Right lung (tissue), 2 donors: ENCODE measurements at regions not wholly inside any gene's neighbourhood (a gene's known extent, or its start where the extent isn't known, plus 50 kb on each side); places are given as distances from the start of the nearest gene placed in this dataset.
A peak's percentile ranks its signal among the peaks of the same experiment; 100 is the strongest.
"Not testable (repeated sequence)": the region's sequence is repeated elsewhere in the genome, so short reads cannot be mapped to it uniquely, and the experiment has no call there.

ENCODE experiments used
- DNase-seq, 2 donors: peaks; one replicate each; pipeline ENCODE4 v3.0.0-alpha.2; 2013

DNA sequence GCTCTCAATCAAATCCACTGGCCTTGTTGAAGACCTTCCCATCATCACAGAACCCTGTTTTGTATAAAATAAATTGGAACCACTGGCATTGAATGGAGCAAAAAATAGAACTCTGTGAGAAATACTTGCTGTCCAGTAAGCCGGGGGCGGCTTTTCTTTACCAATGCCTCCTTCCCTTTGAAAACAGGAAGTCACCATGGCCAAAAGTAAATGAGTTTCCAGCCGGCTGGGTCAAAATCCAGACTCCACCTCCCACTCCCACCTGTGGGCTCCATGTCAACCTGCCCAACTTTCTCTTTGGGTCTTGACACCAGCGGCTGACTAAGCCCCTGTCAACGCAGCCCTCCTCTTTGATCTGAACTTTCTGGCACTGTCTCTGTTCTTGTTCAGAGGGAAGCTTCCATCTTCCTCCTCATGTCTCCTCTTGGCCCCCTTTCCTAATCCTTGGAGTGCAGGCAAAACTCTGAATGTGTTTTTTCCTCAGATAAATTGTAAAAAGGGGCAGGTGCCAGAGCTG is 95.2 kb downstream of the TFAP2C start:
- no peak for DNase-seq

DNA sequence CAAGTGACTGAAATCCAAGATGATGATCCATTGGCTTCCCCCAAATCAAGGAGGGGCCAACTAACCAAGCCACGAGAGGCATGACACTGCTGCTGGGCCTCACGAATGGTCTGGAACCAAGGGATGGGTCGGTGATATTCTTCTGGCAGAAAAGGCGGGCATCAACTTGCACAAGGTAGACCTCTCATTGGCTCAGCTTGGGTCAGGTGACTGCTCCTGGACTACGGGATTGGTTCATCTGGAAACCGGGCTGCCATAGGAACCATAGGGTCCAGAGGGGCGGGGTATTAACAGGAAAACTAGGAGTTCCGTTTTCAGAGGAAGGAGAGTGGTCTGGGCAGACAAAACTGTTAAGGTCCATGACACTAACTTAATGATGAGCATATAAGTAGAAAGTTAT is 100.9 kb downstream of the TFAP2C start:
- DNase-seq: no peak

DNA sequence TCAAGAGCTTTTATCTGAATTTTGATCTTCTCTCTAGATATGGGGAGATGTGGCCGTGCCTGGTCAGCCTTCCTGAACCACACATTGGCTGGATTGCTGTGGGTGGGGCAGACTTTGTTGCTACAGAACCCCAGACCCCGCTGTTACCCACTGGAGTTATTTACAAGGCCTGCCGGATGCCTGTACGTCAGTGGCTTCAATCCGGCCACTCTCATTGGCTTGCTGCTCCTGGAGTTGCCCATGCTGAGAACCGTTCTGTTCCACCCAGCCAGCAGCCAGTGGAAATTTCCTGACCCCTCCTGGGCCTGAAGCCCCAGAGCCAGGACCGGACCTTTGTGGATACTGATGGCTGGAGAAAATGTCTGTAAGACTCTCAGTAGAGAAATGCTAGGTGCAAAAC is 101.9 kb downstream of the TFAP2C start:
- DNase-seq: no peak

DNA sequence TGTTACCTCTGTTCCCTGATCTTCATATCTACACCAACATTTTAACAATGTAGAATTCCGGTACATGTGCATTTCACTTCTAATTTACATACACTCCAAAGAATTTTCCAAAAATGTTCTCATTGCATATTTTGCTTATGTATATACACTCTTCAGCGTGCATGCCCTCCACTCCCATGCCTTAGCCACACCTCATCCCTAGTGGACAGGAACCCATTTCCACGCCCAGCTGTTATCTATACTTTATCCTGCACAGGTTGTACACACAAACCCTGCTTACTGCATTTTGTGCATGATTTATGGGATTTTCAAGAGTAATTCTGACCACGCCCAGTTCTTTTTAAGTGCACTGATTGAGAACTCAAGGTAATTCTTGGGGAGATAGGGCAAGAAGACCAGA is 102.4 kb downstream of the TFAP2C start:
- DNase-seq: no peak

DNA sequence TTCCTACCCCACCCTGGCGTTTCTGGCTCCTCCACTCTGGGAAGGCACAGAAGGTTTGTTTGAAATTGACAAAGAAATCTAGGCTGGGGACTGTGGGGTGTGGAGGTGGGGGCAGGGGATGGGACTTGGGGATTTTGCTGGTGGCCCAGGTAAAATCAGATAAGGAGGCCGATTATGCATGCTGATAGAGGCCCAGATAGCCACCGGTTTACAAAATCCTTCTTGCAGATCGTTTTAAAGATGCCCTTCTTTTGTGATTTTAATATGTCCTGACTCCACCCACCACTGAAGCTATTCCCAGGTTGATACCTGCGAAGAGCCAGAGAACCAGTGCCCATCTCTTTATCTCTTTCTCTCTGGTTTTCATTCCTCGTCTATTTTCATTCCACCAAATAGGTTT is 104.9 kb downstream of the TFAP2C start:
- DNase-seq: no peak

DNA sequence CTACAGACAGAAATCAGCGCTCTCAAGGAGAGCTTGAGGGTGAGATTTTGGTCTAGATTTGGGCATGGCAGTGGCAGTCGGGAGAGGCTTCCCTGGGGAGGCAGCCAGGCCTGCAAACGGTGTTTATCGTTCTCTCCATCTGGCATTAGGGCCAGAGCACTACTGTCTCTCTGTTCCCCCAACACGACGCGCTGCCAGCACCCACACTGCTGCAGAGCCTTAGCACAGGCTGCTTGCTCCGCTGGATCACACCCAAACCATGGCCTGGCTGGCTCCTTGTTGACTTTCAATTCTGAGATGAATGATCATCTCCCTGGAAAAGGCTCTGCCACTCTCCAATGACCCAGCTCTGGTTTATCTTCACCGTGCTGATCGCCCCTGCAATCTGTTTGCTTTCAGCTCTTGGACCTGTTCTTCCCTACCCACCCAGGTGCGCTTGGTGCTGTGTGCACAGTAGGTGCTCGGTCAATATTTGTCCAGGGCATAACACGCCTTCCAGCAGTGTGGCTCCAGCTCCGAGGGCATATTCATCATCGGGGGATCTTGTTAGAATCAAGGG is 106.1 kb downstream of the TFAP2C start:
- no peak for DNase-seq

DNA sequence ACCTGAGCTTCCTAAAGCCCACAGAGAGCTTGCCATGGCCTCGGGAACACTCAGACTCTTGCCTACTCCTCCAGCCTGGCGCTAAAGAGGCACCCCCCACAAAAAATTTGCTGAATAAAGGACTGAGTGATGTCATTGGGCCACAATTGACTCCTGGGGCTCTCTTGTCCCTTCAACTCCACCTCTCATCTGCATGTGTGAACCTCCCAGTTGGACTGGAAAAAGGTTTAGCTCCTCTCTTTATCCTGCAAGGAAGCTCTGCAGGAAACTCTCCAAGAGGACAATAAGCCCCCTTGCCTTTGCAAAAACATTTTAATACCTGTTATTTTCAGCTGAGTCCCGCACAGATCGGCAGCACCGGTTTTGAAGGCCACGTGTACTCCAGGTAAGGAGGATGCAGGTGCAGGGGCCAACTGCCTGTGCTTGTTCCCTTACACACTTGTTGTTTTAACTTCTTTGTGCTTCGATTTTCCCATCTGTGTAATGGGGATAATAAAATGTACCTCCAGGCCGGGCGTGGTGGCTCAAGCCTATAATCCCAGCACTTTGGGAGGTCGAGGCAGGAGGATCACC is 107.3 kb downstream of the TFAP2C start:
- no peak for DNase-seq

DNA sequence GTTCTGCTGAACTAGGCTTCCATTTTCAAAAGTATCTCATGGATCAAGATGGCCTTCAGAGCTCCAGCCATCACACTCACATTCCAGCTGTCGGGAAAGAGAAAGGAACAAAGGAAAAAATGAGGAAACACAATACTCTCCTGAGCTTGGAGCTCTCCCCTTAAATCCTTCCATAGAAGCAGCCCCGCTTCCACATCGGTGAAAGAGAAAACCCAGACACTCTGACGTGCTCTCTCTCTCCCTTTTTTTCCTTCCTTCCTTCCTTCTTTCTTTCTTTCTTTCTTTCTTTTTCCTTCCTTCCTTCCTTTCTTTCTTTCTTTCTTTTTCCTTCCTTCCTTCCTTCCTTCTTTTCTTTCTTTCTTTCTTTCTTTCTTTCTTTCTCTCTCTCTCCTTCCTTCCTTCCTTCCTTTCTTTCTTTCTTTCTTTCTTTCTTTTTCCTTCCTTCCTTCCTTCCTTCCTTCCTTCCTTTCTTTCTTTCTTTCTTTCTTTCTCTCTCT is 115.3 kb downstream of the TFAP2C start:
- not testable (repeated sequence) for DNase-seq

DNA sequence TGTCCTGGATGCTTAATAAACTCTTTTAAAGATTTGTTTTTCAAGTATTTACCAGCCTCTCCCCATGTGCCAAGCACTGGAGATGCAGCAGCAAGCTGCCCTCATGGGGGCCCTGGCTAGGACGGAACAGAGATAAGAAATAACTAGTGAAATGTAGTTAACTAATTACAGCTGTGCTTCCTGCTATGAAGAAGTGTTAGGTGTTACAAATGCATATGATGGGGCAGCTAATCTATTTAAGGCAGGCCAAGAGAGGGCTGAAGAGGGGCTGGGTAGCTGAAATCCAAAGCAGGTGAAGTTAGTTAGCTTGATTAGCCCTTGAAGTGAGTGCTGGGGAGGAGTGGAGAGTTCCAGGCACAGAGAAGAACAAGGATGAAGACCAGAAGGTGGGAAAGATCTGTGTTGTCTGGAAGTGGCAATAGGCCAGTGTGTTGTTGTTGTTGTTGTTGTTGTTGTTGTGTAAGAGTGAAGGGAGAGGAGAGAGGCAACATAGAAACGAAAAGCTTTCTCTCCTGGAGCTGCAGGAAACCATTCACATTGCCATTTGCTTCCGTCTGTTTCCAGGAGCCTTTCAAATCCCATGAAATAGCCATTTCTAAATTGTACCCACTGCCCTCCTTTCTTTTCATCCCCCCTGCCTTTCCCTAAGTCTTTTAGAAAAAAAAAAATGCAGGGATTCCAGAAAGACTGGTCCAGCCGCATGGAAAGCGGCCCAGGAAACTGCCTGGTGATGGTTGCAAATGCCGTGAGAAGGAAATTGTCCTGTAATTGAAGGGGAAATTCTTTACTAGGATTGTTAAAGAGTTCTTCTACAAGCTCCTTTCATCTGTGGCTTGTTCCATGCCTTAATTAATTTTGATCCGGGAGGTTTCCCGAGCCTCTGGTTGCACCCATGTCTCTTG is 119.6 kb downstream of the TFAP2C start:
- peak in 1 of 2 donors; percentile 13 for DNase-seq

DNA sequence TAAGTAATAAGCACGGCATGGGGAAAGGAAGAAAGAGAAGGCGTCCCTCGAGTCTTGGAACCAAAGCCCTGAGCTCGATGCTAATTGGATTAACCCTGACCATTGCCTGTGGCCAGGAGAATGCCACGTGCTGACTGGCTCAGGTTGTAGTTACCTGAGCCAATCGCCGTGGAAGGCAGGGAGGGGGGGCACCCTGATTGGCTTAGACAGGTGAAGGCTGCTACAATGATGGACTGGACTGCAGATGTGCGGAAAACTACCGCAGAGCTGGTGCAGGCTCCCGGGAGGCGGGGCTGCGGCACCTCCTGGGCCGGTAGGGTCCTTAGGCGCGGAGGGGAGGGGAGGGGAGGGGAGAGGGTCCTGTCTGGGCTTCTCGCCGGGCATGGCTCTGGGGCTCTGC is 121.3 kb downstream of the TFAP2C start:
- DNase-seq: no peak

DNA sequence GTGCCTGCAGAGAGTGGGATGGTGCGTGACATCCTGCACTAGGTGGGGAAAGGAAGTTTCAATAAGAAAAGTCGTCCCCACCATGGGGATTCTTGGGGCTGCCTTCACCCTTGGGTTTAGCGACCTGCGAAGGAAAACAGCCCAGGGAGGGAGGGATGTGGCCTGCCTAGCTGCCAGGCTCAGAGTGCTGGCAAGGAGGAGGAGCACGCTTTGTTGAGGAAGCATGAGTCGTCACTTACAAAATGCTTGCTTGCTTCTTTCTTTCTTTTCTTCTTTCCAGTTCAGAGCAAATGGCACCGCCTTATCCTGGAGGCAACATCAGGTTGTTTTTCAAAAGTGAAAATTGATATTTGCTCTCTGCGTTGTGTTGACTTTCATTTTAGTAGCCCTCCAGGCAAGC is 123.2 kb downstream of the TFAP2C start:
- no peak for DNase-seq

DNA sequence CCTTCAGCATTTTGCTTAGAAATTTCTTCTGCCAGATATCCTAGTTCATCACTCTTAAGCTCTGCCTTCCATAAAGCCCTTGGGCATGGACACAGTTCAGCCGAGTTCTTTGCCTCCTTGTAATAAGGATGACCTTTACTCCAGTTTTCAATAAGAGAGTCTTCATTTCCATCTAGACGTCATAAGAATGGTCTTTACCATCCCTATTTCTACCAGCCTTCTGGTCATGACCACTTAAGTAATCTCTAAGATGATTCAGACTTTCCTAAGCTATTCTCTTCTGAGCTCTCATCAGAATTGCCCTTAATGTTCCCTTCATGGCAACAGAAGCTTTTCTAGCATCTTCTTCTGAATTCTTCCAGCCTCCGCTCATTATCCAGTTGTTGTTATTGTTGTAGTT is 126.1 kb downstream of the TFAP2C start:
- no peak for DNase-seq

DNA sequence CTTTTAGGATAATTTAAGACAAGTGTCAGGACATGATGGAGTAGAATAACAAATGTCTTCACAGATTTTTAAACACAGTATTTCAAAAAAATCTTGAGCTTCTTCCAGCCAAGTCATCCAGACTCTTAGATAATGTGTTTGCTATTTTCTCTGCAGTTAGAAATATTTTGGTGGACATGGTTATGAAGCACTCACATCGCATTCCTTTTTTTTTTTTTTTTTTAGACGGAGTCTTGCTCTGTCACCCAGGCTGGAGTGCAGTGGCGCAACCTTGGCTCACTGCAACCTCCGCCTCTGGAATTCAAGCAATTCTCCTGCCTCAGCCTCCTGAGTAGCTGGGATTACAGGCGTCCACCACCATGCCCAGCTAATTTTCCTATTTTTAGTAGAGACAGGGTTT is 127.6 kb downstream of the TFAP2C start:
- not testable (repeated sequence) for DNase-seq

DNA sequence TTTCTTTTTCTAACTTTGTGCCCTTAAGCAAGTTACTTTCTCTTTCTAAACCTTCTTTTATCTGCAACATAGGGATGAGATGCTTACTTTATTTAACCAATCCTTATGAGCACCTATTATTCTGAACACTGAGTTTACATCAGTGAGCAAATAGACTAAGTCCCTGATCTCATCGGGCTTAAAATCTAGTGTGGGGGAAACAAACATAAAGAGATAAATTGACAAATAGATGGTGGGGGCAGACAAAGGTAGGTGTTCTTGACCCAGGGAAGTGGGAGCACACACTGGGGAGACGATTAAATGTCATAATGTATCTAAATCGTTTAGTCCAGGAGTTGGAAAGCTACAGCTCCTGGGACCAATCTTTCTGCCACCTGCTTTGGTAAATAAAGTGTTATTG is 129.6 kb downstream of the TFAP2C start:
- no peak for DNase-seq

DNA sequence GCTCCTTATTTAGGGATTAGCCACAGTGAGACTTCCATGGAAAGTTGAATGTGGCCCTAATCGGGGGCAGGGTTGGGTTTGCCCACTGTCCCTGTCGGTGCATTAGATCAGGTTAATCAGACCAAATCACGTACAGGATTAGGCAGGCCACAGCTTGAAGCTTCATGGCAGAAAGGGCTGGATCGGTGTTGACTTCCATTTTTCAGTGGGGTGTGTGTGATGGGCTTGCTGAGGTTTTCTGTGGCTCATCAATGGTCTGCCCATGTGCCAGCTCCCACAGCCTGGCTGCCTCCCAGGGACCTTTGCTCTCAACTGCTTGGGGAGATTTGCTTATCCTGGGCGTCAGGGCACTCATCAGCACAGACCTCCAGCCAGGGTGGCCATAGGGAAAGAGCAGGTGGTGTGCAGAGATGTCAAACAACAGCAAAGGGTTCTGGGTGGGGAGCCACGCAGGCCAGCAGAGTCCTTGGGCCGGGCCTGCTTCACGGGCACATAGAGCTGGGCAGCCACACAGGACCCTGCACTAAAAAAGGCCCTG is 130.7 kb downstream of the TFAP2C start:
- DNase-seq: no peak

DNA sequence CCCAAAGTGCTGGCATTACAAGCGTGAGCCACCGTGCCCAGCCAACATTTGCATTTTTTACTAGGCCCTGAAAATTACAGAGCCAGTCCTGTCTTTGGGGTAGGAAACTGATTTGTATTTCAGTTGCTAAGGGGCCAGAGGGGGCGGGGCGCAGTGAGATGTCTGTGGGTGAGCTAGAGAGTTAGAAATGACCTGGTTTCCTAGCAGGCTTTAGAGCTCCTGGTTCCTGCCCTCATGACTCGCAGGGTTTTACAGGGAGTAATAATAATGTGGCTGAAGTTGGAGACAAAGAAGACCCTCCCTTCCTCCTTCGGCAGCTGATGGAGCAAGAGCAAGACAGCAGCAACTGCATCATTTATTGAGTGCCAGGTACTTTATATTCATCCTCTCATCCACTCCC is 131.5 kb downstream of the TFAP2C start:
- DNase-seq: no peak

DNA sequence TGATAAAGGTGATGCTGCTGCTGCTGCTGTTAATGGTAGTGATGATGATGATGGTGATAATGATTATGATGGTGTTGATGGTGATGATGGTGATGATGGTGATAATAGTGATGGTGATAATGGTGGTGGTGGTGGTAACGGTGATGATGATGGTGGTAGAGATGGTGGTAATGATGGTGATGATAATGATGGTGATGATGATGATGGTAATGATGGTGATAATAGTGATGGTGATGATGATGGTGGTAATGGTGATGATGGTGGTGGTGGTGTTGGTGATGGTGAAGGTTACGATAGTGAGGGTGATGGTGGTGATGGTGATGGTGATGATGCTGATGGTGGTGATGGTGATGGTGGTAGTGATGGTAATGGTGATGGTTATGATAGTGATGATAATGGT is 132.3 kb downstream of the TFAP2C start:
- no peak for DNase-seq

DNA sequence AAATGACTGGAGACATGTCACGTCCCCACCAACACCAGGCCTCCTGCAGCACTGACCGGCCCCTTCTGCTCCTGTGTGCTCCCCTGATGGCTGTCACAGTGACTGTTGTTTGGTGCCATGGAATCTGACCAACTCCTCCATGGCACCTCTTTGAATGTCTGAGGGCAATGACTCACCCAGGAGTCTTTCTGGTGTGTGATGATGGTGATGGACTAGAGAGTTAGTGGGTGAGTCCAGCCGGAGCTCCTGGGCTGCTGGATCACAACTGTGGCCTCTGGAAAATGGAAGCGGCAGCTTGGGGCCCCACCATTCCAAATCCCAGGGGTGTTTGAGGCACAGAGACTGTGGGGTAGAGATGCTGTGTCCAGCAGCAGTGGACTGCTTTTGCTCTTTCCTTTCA is 133.3 kb downstream of the TFAP2C start:
- no peak for DNase-seq

DNA sequence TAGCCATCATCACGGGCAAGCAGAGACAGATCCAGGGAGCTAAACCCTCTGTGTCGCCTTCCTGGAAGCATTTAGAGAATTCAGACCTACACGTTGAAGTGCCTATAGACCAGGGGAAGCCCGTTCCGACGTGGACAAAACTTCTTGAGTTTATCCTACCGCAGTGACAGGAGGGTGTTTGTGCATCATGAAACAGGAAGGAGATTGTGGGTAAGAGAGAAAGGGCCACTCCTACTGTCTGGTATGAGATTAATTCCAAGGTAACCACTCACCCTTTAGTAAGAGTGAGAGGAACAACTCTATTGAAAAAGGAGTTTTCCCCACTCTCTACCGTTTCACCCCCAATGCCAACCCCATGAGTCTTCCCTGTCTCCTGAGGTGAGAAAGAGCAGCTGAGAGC is 133.7 kb downstream of the TFAP2C start:
- no peak for DNase-seq

DNA sequence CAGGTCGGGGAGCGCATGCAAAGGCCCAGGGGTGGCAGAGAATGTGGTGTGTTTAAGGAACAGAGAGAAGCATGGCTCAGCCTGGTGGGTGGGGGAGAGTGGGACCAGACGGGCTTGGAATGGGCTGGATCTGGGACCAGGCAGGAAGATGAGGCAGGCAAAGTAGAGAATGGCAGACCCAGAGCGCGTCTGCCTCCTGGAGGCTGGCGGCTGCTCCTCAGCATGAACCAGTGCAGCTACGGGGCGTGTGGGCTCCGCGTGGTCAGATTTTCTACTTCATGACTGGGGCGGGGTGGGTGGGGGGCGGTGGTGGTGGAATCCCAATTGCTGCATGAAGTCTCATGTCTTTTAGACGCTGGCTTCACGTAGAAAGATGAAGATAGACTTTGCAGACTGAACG is 135.6 kb downstream of the TFAP2C start:
- DNase-seq: no peak

DNA sequence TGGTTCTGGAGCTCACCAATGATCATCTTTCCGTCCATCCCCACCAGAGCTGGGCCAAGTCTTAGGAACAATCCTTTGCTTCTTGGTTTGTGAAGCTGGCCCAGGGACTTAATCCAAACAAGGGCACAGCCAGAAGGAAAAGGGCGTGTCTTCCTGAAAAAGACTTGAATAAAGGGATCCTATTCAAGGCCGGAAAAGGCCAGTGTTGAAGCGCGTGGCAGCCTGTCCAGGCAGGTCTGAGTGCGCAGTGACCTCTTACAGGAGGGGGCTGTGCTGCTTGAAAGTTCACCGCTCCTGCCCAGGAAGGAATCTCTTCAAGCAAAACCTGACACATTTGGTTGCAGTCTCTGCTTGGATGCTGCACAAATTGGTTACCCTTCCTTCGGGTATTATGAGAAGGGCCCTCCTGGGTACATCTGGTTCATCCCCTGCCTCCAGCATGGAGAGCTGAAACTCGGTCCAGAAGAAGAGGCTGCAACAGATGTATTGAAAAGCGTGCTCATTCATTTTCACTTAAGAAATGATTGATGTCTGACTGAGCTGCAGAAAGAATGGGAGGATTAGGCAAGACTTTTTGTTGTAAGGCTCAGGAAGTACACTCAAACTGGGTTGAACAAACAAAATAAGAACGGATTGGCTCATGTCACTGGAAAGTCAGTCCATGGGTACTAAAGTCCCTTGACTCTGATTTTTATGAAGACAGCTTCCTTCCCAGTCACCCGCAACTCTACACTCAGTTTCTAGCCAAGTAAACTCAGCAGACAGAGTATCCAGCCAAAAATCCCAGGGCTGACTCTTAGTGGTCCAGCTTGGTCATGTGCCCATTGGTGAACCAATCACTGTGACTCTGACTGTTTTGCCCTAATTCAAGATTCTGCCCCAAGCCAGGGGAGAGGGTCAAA is 136.3 kb downstream of the TFAP2C start:
- DNase-seq: no peak

DNA sequence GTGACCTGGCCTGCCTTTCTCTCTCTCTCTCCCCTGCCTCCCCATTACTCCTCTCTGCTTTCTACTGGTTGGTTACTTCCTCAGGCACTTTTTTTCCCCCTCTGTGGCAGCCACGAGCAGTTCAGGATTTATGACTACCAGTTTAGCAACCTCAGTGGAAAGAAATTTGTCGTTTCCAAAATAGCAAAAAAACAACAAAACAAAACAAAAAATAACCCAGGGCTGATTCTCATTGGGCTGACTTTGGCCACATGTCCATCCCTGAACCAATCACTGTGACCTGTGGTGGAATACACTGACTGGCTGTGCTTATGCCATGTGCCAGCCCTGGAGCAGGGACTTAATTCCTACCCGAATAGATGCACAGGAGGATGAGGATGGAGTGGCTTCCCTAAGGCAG is 137.4 kb downstream of the TFAP2C start:
- DNase-seq: no peak
